Prostate gland (tissue), 2 donors: ENCODE measurements at regions not wholly inside any gene's neighbourhood (a gene's known extent, or its start where the extent isn't known, plus 50 kb on each side); places are given as distances from the start of the nearest gene placed in this dataset.

Experiments
- CTCF ChIP-seq, 4 experiments: fragments of 200-600 bp in 2 of 4; fragments of 450-650 bp in 2 of 4; sonication (generic) in 2 of 4; IDR thresholded peaks; 1 replicate in 3 of 4; 2 replicates in 1 of 4; pipeline ENCODE4 v1.5.1; 2016 to 2019; ENCODE audit warnings: antibody characterized with exemption in 4 of 4, mild to moderate bottlenecking in 2 of 4, moderate library complexity in 2 of 4
- POLR2AphosphoS5 ChIP-seq: sonication (generic); formaldehyde crosslinking; IDR thresholded peaks from one replicate; pipeline ENCODE4 v1.6.1; 2017; ENCODE audit warnings: antibody characterized with exemption

DNA sequence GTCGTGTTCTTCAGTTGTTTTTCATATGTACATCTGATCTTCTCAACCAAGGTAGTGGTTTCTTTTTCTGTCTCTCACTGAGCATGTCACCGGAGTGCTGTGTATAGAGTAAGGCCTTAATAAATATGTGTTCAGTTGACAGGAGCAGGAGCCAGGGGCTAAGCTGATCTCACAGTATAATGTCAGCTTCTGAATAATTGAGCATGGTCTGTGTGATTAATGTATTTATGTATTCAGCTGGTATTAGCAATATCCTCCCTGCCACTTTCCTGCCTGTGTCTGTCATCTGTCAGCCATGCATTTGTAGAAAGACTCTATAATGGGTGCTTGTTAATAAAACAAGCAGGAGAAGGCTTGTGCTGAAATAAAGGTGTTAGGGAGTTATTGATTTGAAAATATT lies 198.9 kb downstream of the ADCYAP1 start:
- no peak for TF ChIP-seq CTCF (IDR thresholded peaks at IDR 0.05)
- no peak for TF ChIP-seq POLR2AphosphoS5
